Skin epidermis (tissue), 12 donors: ENCODE measurements at regions not wholly inside any gene's neighbourhood (a gene's known extent, or its start where the extent isn't known, plus 50 kb on each side); places are given as distances from the start of the nearest gene placed in this dataset.

Experiments
- H3K27ac ChIP-seq, 21 experiments: fragments of 200-600 bp; sonication (generic) in 11 of 21; one replicate each; pipeline ENCODE4 v1.5.0; 2020; ENCODE audit warnings: mild to moderate bottlenecking in 3 of 21, inconsistent platforms in 2 of 21, moderate library complexity in 2 of 21
- H3K4me3 ChIP-seq, 7 experiments: fragments of 200-600 bp; sonication (generic) in 2 of 7; one replicate each; pipeline ENCODE4 v1.5.0; 2020; ENCODE audit warnings: inconsistent platforms in 2 of 7, mild to moderate bottlenecking in 2 of 7, moderate library complexity in 1 of 7

- H3K4me3 ChIP-seq: no peak overlapping the region
- peak overlapping the region in 1 of 21 experiments; percentile 2 for H3K27ac ChIP-seq
These were observed 100.9 kb upstream of the GUCY1A1 start for GRCh38 chr4:155565776-155566175.

GRCh38 chr4:155565330-155565729 is 101.3 kb upstream of the GUCY1A1 start:
- H3K4me3 ChIP-seq: no peak overlapping the region
- no peak overlapping the region for H3K27ac ChIP-seq

- H3K4me3 ChIP-seq: no peak overlapping the region
- no peak overlapping the region for H3K27ac ChIP-seq
These were observed 101.8 kb upstream of the GUCY1A1 start for GRCh38 chr4:155564880-155565279.

GRCh38 chr4:155564086-155564485 is 102.6 kb upstream of the GUCY1A1 start:
- Histone ChIP-seq H3K4me3 (no peak overlapping the region), H3K27ac (no peak overlapping the region)

GRCh38 chr4:155559915-155560314 is 106.7 kb upstream of the GUCY1A1 start:
- no peak overlapping the region for H3K4me3 ChIP-seq
- H3K27ac ChIP-seq: no peak overlapping the region

- Histone ChIP-seq H3K27ac (peak overlapping the region in 1 of 21 experiments; percentile 9), H3K4me3 (no peak overlapping the region)
These were observed 114.5 kb upstream of the GUCY1A1 start for GRCh38 chr4:155552180-155552579.

- H3K27ac ChIP-seq: peak overlapping the region in 1 of 21 experiments; percentile 14
These were observed 118.5 kb upstream of the GUCY1A1 start for GRCh38 chr4:155548173-155548572.

GRCh38 chr4:155546451-155546850 is 120.2 kb upstream of the GUCY1A1 start:
- no peak overlapping the region for H3K27ac ChIP-seq
- no peak overlapping the region for H3K4me3 ChIP-seq

More at GRCh38 chr4:155548173-155548572, 118.5 kb upstream of the GUCY1A1 start:
- no peak overlapping the region for H3K4me3 ChIP-seq

GRCh38 chr4:155545456-155545855 is 121.2 kb upstream of the GUCY1A1 start:
- Histone ChIP-seq H3K4me3 (no peak overlapping the region), H3K27ac (no peak overlapping the region)

- H3K27ac ChIP-seq: peak overlapping the region in 3 of 21 experiments; percentile 0 to 16 (median 3)
- no peak overlapping the region for H3K4me3 ChIP-seq
These were observed 122.1 kb upstream of the GUCY1A1 start for GRCh38 chr4:155544547-155544946.

- H3K4me3 ChIP-seq: no peak overlapping the region
- peak overlapping the region in 1 of 21 experiments; percentile 40 for H3K27ac ChIP-seq
These were observed 123.4 kb upstream of the GUCY1A1 start for GRCh38 chr4:155543126-155543765.

- H3K27ac ChIP-seq: no peak overlapping the region
- no peak overlapping the region for H3K4me3 ChIP-seq
These were observed 124.2 kb upstream of the GUCY1A1 start for GRCh38 chr4:155542415-155542814.

- no peak overlapping the region for H3K4me3 ChIP-seq
These were observed 124.9 kb upstream of the GUCY1A1 start for GRCh38 chr4:155541716-155542115.

GRCh38 chr4:155540698-155541097 is 126.0 kb upstream of the GUCY1A1 start:
- Histone ChIP-seq H3K27ac (no peak overlapping the region), H3K4me3 (no peak overlapping the region)

More at GRCh38 chr4:155541716-155542115, 124.9 kb upstream of the GUCY1A1 start:
- no peak overlapping the region for H3K27ac ChIP-seq

GRCh38 chr4:155539746-155540145 is 126.9 kb upstream of the GUCY1A1 start:
- Histone ChIP-seq H3K27ac (no peak overlapping the region), H3K4me3 (no peak overlapping the region)

GRCh38 chr4:155535802-155536454 is 130.7 kb upstream of the GUCY1A1 start:
- Histone ChIP-seq H3K4me3 (no peak overlapping the region), H3K27ac (no peak overlapping the region)

- no peak overlapping the region for H3K4me3 ChIP-seq
- no peak overlapping the region for H3K27ac ChIP-seq
These were observed 134.1 kb upstream of the GUCY1A1 start for GRCh38 chr4:155532373-155533085.

- Histone ChIP-seq H3K27ac (no peak overlapping the region), H3K4me3 (no peak overlapping the region)
These were observed 135.8 kb upstream of the GUCY1A1 start for GRCh38 chr4:155530857-155531256.

GRCh38 chr4:155530290-155530689 is 136.4 kb upstream of the GUCY1A1 start:
- Histone ChIP-seq H3K4me3 (no peak overlapping the region), H3K27ac (no peak overlapping the region)

- Histone ChIP-seq H3K27ac (no peak overlapping the region), H3K4me3 (no peak overlapping the region)
These were observed 136.9 kb upstream of the GUCY1A1 start for GRCh38 chr4:155529716-155530115.

GRCh38 chr4:155529272-155529671 is 137.4 kb upstream of the GUCY1A1 start:
- Histone ChIP-seq H3K4me3 (no peak overlapping the region), H3K27ac (no peak overlapping the region)
